BJ (cell line): ENCODE measurements at regions not wholly inside any gene's neighbourhood (a gene's known extent, or its start where the extent isn't known, plus 50 kb on each side); places are given as distances from the start of the nearest gene placed in this dataset.
"Not testable (repeated sequence)": the region's sequence is repeated elsewhere in the genome, so short reads cannot be mapped to it uniquely, and the experiment has no call there.

Source experiments
- CTCF ChIA-PET: fragments of 350-600 bp; formaldehyde crosslinking; extraction: SDS; loops from one replicate; lab custom pipeline; 2021; ENCODE audit warnings: antibody characterized with exemption, inconsistent platforms; lab: Yijun Ruan, JAX
- POLR2A ChIA-PET: fragments of 300-600 bp; sonication (Branson Sonifier 250); formaldehyde crosslinking; extraction: SDS; loops from one replicate; lab custom pipeline; 2021; ENCODE audit warnings: antibody characterized with exemption; lab: Charles Lee
- DNase-seq: peaks from one replicate; pipeline ENCODE4 v3.0.0-alpha.2; 2011; ENCODE audit warnings: low read depth
- H3K27me3 ChIP-seq: 2 replicates; pipeline ENCODE4 v1.6.0; 2011; ENCODE audit warnings: low read length; ENCODE audit not compliant: control insufficient read depth, insufficient read depth
- H3K36me3 ChIP-seq: 2 replicates; pipeline ENCODE4 v1.5.1; 2011; ENCODE audit warnings: low read length; ENCODE audit not compliant: control insufficient read depth, insufficient read depth
- H3K4me3 ChIP-seq: 2 replicates; pipeline ENCODE4 v1.5.1; 2011; ENCODE audit warnings: low read depth, mild to moderate bottlenecking, control low read depth, low read length
- CTCF ChIP-seq: IDR thresholded peaks from 2 replicates; pipeline ENCODE4 v1.5.1; 2011; ENCODE audit warnings: low read depth, mild to moderate bottlenecking, control low read depth, inconsistent platforms, low read length, moderate library complexity; ENCODE audit not compliant: insufficient read depth

- POLR2A ChIA-PET, result no interaction called here
- no peaks in the 10 kb centered on the region for H3K36me3 ChIP-seq
- no peak overlapping the region for H3K4me3 ChIP-seq
- DNase-seq, result no peak
- no peaks in the 10 kb centered on the region for H3K27me3 ChIP-seq
- TF ChIP-seq CTCF, result no peak
- CTCF ChIA-PET, result no interaction called here
Measured at GRCh38 chr6:92681401-92681800, 738.0 kb downstream of the EPHA7 start.

- H3K36me3 ChIP-seq, H3K4me3 ChIP-seq, H3K27me3 ChIP-seq, CTCF ChIA-PET, POLR2A ChIA-PET, DNase-seq: not testable (repeated sequence)
Measured at GRCh38 chr6:92671462-92671861, 747.9 kb downstream of the EPHA7 start.

DNA sequence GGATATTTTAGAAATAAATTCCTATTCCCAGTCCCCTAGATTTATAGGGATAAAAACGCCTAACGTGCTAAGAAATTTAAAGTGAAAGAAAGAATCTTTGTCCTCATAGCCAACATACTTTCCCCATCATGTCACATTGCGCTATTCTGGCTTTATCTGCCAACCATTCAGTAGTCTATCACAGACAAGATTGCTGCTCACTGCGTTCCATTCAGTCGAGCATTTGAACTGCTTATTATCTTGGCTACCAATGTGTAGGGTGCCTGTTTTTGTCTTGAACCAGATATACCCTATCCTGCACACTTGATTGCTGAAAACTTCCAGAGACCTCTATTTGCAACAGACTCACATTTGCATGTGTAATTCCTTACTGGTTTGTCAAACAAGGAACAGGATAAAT lies 751.5 kb downstream of the EPHA7 start:
- POLR2A ChIA-PET, result no interaction called here
- CTCF ChIA-PET, result no interaction called here
- no peaks in the 10 kb centered on the region for H3K36me3 ChIP-seq
- no peak for DNase-seq
- no peak for TF ChIP-seq CTCF
- H3K4me3 ChIP-seq, result no peak overlapping the region
- no peaks in the 10 kb centered on the region for H3K27me3 ChIP-seq

DNA sequence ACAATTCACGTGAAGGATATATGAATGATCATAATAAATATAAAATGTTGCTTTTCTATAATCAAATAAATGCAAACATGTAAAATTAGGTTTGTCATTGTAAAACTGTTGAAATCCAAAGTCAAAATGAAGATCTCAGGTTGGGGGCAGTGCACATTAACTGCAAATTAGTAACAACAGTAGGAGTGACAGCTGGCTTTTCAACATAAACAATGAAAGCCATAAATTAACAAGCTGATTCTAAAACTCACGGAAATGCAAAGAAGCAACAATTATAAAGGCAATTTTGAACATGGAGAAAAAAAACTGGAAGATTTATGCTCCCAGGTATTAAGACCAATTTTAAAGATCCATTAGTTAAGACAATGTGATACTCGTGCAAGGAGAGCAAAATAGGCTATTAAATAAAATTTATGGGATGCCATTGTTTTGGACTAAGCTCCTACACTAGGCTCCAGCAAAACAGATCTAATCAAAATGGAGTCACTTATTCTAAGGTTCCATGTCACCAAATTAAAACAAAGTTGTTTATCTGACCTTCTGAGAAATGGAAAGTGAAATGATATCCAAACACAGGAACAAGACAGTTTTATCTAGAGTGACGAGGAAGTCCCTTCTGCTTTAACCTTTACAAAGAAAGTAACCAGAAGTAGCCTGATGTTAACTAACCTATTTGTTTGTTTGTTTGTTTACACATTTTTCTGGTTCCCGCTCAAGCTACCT lies 770.8 kb downstream of the EPHA7 start:
- CTCF ChIA-PET, result no interaction called here
- TF ChIP-seq CTCF, result no peak
- POLR2A ChIA-PET, result no interaction called here

DNA sequence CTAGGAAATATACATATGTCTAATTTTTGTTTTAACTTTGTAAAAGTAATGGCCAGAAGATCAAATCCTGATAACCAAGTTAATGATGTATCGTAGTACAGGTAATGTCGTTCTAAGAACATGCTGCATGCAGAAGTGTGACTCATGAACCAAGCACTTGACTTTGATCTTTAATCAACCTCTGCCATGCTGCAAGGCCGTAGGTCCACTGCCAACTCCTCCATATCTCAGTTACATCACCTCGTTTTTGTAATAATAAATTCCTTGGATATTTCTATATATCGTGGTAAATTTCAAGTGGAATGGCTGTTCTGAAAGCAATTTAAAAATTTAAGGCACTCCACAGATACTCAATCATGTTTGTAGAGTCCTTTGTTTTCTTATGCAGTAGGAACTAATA lies 771.7 kb downstream of the EPHA7 start:
- no peak for DNase-seq
- CTCF ChIA-PET, result no interaction called here

More for the DNA sequence above, 770.8 kb downstream of the EPHA7 start:
- no peaks in the 10 kb centered on the region for H3K36me3 ChIP-seq
- no peaks in the 10 kb centered on the region for H3K27me3 ChIP-seq
- no peak overlapping the region for H3K4me3 ChIP-seq
- DNase-seq, result no peak

GRCh38 chr6:92644104-92644791 lies 775.1 kb downstream of the EPHA7 start:
- POLR2A ChIA-PET, H3K4me3 ChIP-seq, H3K36me3 ChIP-seq, H3K27me3 ChIP-seq, CTCF ChIA-PET, DNase-seq: not testable (repeated sequence)

More for the DNA sequence above, 771.7 kb downstream of the EPHA7 start:
- Histone ChIP-seq H3K4me3 (no peak overlapping the region), H3K36me3 (no peaks in the 10 kb centered on the region), H3K27me3 (no peaks in the 10 kb centered on the region)
- POLR2A ChIA-PET, result no interaction called here
- no peak for TF ChIP-seq CTCF
